Neuron (in vitro differentiated cells): ENCODE measurements at regions not wholly inside any gene's neighbourhood (a gene's known extent, or its start where the extent isn't known, plus 50 kb on each side); places are given as distances from the start of the nearest gene placed in this dataset.
"Not testable (repeated sequence)": the region's sequence is repeated elsewhere in the genome, so short reads cannot be mapped to it uniquely, and the experiment has no call there.

ENCODE experiments used
- H2AFZ ChIP-seq: one replicate; pipeline ENCODE4 v1.6.1; 2013; ENCODE audit warnings: low read depth, mild to moderate bottlenecking, inconsistent platforms, low read length, moderate library complexity
- H3K27me3 ChIP-seq: one replicate; pipeline ENCODE4 v1.6.1; 2013; ENCODE audit warnings: low read length; ENCODE audit not compliant: insufficient read depth
- H3K36me3 ChIP-seq: one replicate; pipeline ENCODE4 v1.6.1; 2013; ENCODE audit warnings: low read length; ENCODE audit not compliant: insufficient read depth
- H3K4me1 ChIP-seq: one replicate; pipeline ENCODE4 v1.6.1; 2013; ENCODE audit warnings: low read length; ENCODE audit not compliant: insufficient read depth
- H3K4me3 ChIP-seq: 2 replicates; pipeline ENCODE4 v1.5.1; 2013; ENCODE audit warnings: mild to moderate bottlenecking, low read length, moderate library complexity
- H3K9me3 ChIP-seq: one replicate; pipeline ENCODE4 v1.6.1; 2013; ENCODE audit warnings: low read length

DNA sequence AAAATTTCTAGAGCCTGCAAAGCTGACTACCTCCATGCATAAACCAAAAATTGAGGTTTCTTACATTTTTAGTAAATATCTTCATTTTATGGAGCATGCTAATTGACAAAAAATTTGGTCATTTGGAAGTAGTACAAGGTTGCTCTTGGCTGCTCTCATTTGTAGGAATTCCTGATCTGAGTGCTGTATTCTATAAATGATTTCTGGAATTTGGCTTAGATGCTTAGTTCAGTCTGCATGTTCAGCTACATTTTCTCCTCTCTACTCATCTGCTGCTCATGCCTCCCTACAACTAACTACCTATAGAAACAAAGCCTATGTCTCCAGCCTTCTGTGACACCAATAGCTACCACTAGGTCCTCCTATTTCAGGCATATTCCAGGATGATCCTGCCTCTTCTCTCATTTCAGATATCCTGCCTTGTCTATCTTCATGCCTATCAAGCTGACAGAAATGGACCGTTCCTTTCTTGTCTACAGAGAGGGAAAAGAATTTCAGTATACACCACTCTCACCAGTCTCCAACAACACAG is 901.1 kb downstream of the TBL1XR1 start:
- no peak overlapping the region for H3K4me3 ChIP-seq

DNA sequence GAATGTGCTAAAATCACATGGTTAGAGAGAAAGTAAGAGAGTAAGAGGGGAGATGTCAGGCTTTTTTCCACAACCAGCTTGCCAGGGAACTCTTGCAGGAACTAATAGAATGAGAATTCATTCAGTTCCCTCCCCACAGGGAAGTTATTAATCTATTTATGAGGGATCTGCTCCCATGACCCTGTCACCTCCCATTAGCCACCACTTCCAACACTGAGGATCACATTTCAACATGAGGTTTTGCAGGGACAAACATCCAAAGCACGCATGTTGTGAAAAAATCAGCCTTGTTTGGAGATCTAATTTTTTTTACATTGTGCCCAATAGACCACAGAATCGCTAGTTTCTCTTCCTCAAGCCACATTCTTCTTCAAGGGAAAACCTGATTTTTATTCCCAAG is 904.0 kb downstream of the TBL1XR1 start:
- Histone ChIP-seq H3K36me3 (no peaks in the 10 kb centered on the region), H3K4me3 (no peak overlapping the region), H2AFZ (peak overlapping the region; percentile 1), H3K4me1 (peaks cover 3% of the 10 kb centered on the region), H3K9me3 (no peaks in the 10 kb centered on the region), H3K27me3 (no peaks in the 10 kb centered on the region)

More for the DNA sequence above, 901.1 kb downstream of the TBL1XR1 start:
- Histone ChIP-seq H3K4me1 (peaks cover 9% of the 10 kb centered on the region), H3K9me3 (no peaks in the 10 kb centered on the region), H3K36me3 (no peaks in the 10 kb centered on the region), H2AFZ (no peak overlapping the region), H3K27me3 (no peaks in the 10 kb centered on the region)

DNA sequence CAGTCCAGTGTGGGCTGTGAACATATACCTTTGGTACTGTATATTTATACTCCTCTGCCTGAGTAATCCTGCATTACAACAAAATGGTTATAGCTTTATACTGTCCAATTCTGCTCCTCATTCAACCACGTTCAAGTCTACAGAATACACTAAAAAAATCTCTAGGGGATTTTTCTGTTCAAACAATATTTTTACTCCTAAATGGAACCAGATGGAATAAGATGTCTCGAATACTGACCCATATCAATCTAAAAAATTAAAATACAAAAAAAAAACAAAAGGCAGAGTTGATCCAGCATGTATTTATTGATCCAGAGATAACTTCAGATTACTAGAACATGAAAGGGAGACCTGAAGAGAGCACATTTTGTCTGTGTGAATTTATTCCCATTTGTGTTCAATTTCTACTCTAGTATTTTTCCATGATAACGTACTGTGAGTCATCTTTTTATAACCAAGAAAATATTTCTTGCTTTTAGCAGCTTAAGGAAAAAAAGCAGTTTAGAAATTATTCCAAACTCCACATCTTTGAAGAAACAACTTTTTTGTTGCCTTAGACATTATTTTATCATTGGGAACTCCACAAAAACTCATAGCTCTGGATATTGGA is 910.7 kb downstream of the TBL1XR1 start:
- no peaks in the 10 kb centered on the region for H3K4me1 ChIP-seq
- H3K27me3 ChIP-seq, result no peaks in the 10 kb centered on the region
- H3K9me3 ChIP-seq, result no peaks in the 10 kb centered on the region
- H3K36me3 ChIP-seq, result no peaks in the 10 kb centered on the region
- no peak overlapping the region for H2AFZ ChIP-seq
- no peak overlapping the region for H3K4me3 ChIP-seq

DNA sequence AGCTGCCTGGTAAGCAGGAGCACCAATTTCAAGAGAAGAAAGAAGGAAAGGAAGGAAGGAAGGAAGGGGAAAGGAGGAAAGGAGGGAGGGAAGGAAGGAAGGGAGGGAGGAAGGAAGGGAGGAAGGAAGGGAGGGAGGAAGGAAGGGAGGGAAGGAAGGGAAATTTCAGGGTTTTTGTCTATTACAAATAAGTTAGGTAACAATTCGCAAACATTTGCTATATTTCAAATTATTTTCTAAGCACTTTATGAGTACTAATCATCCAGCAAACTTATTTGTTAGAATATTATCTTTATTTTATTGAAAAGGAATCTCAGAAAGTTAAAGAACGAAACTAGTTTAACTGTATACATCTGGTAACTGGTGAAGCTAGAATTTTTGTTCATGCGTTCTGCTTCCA is 921.7 kb downstream of the TBL1XR1 start:
- Histone ChIP-seq H3K9me3 (no peaks in the 10 kb centered on the region), H3K4me3 (no peak overlapping the region), H2AFZ (no peak overlapping the region), H3K4me1 (no peaks in the 10 kb centered on the region), H3K27me3 (no peaks in the 10 kb centered on the region), H3K36me3 (no peaks in the 10 kb centered on the region)

DNA sequence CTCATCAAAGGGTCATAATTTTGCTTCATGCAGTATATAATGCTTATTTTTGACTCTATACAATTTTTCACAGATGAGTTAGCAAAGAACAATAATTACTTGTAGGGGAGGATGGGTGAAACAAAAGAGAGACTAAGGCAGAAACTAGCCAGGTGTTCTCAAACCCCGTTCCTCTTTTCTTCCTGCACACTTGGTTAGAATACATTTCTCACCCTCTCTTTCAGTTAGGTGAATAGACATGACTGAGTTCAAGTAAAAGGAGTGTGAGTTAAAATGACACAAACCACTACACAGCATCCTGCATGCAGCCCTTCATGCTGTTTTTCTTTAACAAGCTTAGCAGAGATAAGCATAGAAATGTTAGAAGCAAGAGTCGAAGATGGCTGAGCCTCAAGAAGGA is 922.2 kb downstream of the TBL1XR1 start:
- no peaks in the 10 kb centered on the region for H3K4me1 ChIP-seq
- H3K36me3 ChIP-seq, result no peaks in the 10 kb centered on the region
- no peak overlapping the region for H2AFZ ChIP-seq
- no peak overlapping the region for H3K4me3 ChIP-seq
- no peaks in the 10 kb centered on the region for H3K9me3 ChIP-seq
- H3K27me3 ChIP-seq, result no peaks in the 10 kb centered on the region

DNA sequence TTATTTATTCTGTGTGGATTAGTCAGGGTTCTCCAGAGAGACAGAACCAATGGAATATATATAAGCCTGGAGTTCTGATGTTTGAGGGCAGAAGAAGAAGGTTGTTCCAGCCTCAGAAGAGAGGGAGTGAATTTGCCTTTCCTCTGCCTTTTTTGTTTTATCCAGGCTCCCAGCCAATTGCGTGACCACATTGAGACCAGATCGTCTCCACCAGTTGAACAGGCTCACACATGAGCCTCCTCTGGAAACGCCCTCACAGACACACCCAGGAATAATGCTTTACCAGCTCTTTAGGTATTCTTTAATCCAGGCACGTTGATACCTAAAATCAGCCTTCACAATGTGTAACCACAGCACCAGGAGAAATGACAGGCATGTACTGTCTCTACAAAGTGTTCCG is 923.1 kb downstream of the TBL1XR1 start:
- H3K4me1 ChIP-seq, result no peaks in the 10 kb centered on the region

DNA sequence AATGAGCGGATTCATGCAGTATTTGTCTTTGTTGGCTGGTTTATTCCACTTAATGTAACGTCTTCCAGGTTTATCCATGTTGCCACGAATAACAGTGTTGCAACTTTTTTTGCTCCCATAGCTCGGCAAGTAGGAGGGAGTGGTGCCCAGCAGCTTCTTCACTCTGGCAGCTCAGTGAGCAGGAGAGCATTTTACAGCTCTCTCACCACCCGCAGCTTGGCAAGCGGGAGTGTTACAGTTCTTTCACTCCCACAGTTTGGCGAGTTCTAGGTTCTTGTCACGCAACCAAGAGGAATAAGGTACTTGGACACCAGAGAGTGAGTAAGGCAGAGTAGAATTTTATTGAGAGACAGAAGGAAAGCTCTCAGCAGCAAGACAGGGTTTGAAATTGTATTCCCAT is 935.2 kb downstream of the TBL1XR1 start:
- H3K27me3 ChIP-seq, result no peaks in the 10 kb centered on the region
- no peaks in the 10 kb centered on the region for H3K36me3 ChIP-seq
- peaks cover under 1% of the 10 kb centered on the region for H3K9me3 ChIP-seq
- H2AFZ ChIP-seq, result no peak overlapping the region
- no peak overlapping the region for H3K4me3 ChIP-seq
- no peaks in the 10 kb centered on the region for H3K4me1 ChIP-seq

More for the DNA sequence above, 923.1 kb downstream of the TBL1XR1 start:
- Histone ChIP-seq H2AFZ (no peak overlapping the region), H3K4me3 (no peak overlapping the region), H3K27me3 (no peaks in the 10 kb centered on the region), H3K36me3 (no peaks in the 10 kb centered on the region), H3K9me3 (no peaks in the 10 kb centered on the region)

DNA sequence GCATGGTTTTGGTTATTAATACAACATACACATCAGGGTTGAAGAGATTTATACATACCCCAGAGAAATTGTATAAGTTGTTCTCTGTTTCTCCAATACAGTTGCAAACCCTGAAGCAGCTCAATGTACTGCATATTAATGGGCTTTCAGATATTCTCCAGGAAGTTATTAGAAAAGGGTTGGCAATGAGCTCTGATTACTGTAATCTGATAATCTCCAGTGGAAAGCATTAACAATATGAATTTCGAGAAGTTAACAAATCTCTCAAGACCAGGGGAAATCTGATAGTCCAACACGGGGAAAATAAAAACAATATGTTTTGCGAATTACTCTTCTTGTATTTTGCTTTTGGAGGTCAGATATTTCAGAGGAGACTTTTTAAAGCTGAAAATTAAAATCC is 950.1 kb downstream of the TBL1XR1 start:
- no peaks in the 10 kb centered on the region for H3K27me3 ChIP-seq
- no peaks in the 10 kb centered on the region for H3K9me3 ChIP-seq
- no peak overlapping the region for H2AFZ ChIP-seq

DNA sequence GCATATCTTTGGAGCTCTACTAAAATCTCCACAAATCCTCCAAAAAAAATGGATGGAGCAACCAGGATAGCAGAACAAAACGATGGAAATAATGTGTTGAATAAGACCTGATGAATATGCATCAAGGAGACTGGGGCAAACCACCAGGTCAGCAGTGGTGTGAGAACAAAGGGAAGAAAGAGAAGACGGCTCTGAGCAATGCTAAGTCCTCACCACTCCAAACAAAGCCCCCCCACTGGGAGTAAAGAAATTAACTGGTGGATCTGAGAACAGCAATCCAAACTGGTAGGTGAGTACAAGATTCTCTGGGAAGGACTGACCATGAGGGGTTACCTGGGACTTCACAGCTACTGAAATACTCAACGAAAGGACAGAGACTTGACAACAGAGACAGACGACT is 977.3 kb downstream of the TBL1XR1 start:
- Histone ChIP-seq H2AFZ (peak overlapping the region; percentile 33), H3K27me3 (no peaks in the 10 kb centered on the region), H3K4me3 (no peak overlapping the region), H3K9me3 (no peaks in the 10 kb centered on the region), H3K4me1 (peaks cover 10% of the 10 kb centered on the region), H3K36me3 (no peaks in the 10 kb centered on the region)

More for the DNA sequence above, 950.1 kb downstream of the TBL1XR1 start:
- Histone ChIP-seq H3K4me3 (no peak overlapping the region), H3K4me1 (peaks cover 9% of the 10 kb centered on the region), H3K36me3 (no peaks in the 10 kb centered on the region)

DNA sequence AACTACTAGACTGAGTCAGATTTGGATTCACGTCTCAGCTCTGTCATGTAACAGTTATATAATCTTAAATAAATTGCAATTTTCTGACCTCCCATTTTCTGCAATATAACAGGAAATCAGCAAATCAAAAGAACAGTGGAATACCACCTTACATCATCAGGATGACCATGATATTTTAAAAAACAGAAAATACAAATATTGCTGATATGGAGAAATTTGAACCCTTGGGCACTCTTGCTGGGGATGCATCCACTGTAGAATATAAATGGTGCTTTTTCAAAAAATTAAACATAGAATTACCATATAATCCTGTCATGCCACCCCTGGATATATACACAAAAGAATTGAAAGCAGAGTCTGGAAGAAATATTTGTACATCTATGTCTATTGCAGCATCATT is 982.5 kb downstream of the TBL1XR1 start:
- no peak overlapping the region for H3K4me3 ChIP-seq
- no peak overlapping the region for H2AFZ ChIP-seq
- H3K4me1 ChIP-seq, result peaks cover 3% of the 10 kb centered on the region
- H3K27me3 ChIP-seq, result no peaks in the 10 kb centered on the region
- H3K9me3 ChIP-seq, result no peaks in the 10 kb centered on the region
- no peaks in the 10 kb centered on the region for H3K36me3 ChIP-seq

DNA sequence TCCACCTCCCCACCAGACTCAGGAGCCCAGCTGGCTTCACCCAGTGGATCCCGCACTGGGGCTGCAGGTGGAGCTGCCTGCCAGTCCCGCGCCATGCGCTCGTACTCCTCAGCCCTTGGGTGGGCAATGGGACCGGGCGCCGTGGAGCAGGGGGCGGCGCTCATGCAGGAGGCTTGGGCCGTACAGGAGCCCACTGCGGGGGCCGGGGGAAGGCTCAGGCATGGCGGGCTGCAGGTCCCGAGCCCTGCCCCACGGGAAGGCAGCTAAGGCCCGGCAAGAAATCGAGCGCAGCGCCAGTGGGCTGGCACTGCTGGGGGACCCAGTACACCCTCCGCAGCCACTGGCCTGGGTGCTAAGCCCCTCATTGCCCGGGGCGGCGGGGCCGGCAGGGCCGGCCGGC is 984.0 kb downstream of the TBL1XR1 start:
- H3K27me3 ChIP-seq, H3K4me3 ChIP-seq, H3K9me3 ChIP-seq, H3K4me1 ChIP-seq, H2AFZ ChIP-seq, H3K36me3 ChIP-seq: not testable (repeated sequence)

DNA sequence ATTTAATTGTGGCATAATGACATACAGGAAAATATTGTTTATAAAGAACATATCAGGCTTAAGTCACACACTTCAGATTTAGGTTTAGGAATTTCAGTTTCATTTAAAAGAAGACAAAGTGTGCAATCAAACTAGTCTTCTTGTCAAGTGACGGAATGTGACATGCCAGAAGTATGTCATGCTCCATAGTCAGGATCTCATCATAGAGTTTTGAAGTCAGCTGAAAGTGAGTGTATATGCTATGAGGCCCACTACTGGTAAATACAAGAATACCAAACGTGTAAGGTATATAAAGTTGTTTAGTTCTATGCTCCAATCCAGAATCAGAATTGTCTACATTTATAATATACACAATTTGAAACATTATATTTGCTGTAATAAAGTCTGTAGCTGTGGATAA is 988.4 kb downstream of the TBL1XR1 start:
- H2AFZ ChIP-seq, result no peak overlapping the region
- H3K27me3 ChIP-seq, result no peaks in the 10 kb centered on the region
- H3K9me3 ChIP-seq, result no peaks in the 10 kb centered on the region
- no peak overlapping the region for H3K4me3 ChIP-seq
- no peaks in the 10 kb centered on the region for H3K36me3 ChIP-seq
- H3K4me1 ChIP-seq, result peaks cover 13% of the 10 kb centered on the region

DNA sequence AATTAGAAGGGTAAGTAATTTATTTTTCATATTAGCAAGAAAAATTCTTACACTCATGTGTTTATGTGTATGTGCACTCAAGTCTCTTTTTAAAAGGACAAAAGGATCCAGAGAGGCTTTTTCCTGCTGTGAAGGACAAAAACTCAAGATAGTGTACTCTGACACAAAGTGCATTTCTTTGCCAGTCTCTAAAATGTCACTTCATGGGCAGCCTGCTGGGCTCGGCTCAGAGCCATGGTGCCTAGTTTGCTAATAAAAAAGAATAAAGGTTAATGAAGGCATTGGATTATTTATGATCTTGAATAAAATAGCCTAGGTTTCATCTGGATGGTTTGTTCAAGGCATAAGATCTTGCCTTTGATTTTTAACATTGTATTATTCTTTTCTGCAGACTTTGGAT is 989.0 kb downstream of the TBL1XR1 start:
- H3K27me3 ChIP-seq, result no peaks in the 10 kb centered on the region
- no peaks in the 10 kb centered on the region for H3K36me3 ChIP-seq
- no peaks in the 10 kb centered on the region for H3K9me3 ChIP-seq
- H3K4me1 ChIP-seq, result peaks cover 13% of the 10 kb centered on the region
- H3K4me3 ChIP-seq, result no peak overlapping the region
- H2AFZ ChIP-seq, result no peak overlapping the region

DNA sequence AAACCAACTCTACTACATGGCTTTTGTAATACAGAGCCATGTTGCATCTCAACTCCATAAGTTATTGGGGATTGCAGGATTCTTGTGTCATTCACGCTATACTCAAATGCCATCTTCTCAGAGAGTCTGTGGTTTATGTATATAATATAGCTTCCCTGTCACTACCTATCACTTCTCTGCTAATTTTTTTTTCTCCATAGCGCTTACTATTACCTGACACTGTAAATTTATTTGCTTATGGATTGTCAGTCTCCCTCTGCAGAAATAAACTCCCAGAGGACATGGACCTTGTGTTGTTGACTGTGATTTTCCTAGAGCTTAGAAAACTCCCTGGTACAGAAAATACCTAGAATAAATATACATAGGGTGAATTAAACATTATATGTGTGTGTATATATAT is 990.5 kb downstream of the TBL1XR1 start:
- Histone ChIP-seq H3K9me3 (no peaks in the 10 kb centered on the region), H3K27me3 (no peaks in the 10 kb centered on the region), H3K4me3 (no peak overlapping the region), H3K36me3 (no peaks in the 10 kb centered on the region), H2AFZ (no peak overlapping the region), H3K4me1 (peaks cover 13% of the 10 kb centered on the region)
